ENCODE measurements at regions not wholly inside any gene's neighbourhood (a gene's known extent, or its start where the extent isn't known, plus 50 kb on each side); places are given as distances from the start of the nearest gene placed in this dataset.

GRCh38 chr21:28762357-28762735 lies 230.3 kb downstream of the LTN1 start:
- Histone ChIP-seq H3K4me3 (no peak overlapping the region), H3K27ac (peak overlapping the region in 1 of 4 donors; percentile 34), H3K36me3 (no peaks in the 10 kb centered on the region), H3K9me3 (no peaks in the 10 kb centered on the region), H3K27me3 (no peaks in the 10 kb centered on the region), H3K4me1 (peaks cover 0 to 5% (median 0%) of the 10 kb centered on the region in 3 donors)
- intact Hi-C loops (cut with DNase I), result no loop called here
- TF ChIP-seq, protein P1, sequence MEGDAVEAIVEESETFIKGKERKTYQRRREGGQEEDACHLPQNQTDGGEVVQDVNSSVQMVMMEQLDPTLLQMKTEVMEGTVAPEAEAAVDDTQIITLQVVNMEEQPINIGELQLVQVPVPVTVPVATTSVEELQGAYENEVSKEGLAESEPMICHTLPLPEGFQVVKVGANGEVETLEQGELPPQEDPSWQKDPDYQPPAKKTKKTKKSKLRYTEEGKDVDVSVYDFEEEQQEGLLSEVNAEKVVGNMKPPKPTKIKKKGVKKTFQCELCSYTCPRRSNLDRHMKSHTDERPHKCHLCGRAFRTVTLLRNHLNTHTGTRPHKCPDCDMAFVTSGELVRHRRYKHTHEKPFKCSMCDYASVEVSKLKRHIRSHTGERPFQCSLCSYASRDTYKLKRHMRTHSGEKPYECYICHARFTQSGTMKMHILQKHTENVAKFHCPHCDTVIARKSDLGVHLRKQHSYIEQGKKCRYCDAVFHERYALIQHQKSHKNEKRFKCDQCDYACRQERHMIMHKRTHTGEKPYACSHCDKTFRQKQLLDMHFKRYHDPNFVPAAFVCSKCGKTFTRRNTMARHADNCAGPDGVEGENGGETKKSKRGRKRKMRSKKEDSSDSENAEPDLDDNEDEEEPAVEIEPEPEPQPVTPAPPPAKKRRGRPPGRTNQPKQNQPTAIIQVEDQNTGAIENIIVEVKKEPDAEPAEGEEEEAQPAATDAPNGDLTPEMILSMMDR (IDR thresholded peaks at IDR 0.05), result no peak
- no peak for TF ChIP-seq POLR2A (IDR thresholded peaks at IDR 0.05)
- 41 to 100% methylated on average over 1 of the region's 1 CpG for whole genome bisulfite sequencing, 2 donors
- DNase-seq, result no peak

DNA sequence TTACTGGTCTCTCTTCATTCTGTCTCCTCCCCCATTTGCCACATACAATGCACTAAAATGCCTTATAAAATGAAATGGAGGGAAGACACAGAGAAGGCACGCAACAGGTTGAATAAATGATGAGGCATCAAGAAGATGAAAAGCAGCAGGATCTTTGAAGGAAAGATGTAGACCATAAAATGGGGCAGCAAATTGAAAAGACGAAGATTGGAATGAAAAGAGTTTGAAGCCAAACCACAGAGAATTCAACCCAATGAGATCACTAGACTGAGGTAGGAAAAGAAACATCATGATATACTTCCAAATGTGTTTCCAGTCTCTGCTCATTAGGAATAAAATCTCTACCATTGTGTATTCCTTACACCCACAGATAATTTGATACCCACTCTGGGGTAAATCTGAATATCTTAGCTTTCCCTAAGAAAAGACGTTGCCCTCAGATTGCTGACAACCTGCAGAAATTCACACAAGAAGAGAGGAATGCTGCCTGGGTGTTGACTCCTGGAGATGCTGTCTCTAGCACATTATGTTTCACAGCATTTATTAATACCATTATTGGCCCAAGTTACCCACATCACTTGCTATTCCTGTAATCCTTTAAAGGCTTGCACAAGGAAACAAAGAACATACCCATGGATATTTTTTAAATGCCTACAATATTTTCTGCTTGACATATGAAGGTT lies 230.9 kb downstream of the LTN1 start:
- Histone ChIP-seq H3K4me3 (no peak overlapping the region), H3K4me1 (peaks cover 0 to 5% (median 0%) of the 10 kb centered on the region in 3 donors), H3K27ac (peak overlapping the region in 1 of 4 donors; percentile 34), H3K36me3 (no peaks in the 10 kb centered on the region), H3K27me3 (no peaks in the 10 kb centered on the region), H3K9me3 (no peaks in the 10 kb centered on the region)
- intact Hi-C loops (cut with DNase I), result no loop called here
- TF ChIP-seq, protein P1 (IDR thresholded peaks at IDR 0.05), result no peak
- TF ChIP-seq POLR2A (IDR thresholded peaks at IDR 0.05), result no peak
- DNase-seq, result no peak
- 54 to 57% methylated on average over 3 of the region's 3 CpGs for WGBS, 2 donors

GRCh38 chr21:28758883-28759242 lies 233.8 kb downstream of the LTN1 start:
- no peaks in the 10 kb centered on the region for H3K9me3 ChIP-seq
- WGBS, 2 donors, result 47 to 88% methylated on average over 1 of the region's 1 CpG
- peaks cover 0 to 10% (median 0%) of the 10 kb centered on the region in 3 donors for H3K4me1 ChIP-seq
- no peaks in the 10 kb centered on the region for H3K27me3 ChIP-seq
- H3K36me3 ChIP-seq, result no peaks in the 10 kb centered on the region
- intact Hi-C loops (cut with DNase I), result no loop called here
- no peak overlapping the region for H3K27ac ChIP-seq
- H3K4me3 ChIP-seq, result no peak overlapping the region
- TF ChIP-seq, protein P1 (IDR thresholded peaks at IDR 0.05), result no peak
- no peak for TF ChIP-seq POLR2A (IDR thresholded peaks at IDR 0.05)
- no peak for DNase-seq

- intact Hi-C loops (cut with DNase I), result no loop called here
- H3K4me3 ChIP-seq, result no peak overlapping the region
- H3K27me3 ChIP-seq, result no peaks in the 10 kb centered on the region
- H3K27ac ChIP-seq, result peak overlapping the region in 1 of 4 donors; percentile 31
- WGBS, 2 donors, result 38 to 47% methylated on average over 7 of the region's 7 CpGs
- H3K9me3 ChIP-seq, result no peaks in the 10 kb centered on the region
- TF ChIP-seq, protein P1 (IDR thresholded peaks at IDR 0.05), result no peak
- TF ChIP-seq POLR2A (IDR thresholded peaks at IDR 0.05), result no peak
- no peaks in the 10 kb centered on the region for H3K36me3 ChIP-seq
- no peak for DNase-seq
- H3K4me1 ChIP-seq, result peaks cover 0 to 10% (median 0%) of the 10 kb centered on the region in 3 donors
These were observed 234.4 kb downstream of the LTN1 start for GRCh38 chr21:28758042-28758882.

DNA sequence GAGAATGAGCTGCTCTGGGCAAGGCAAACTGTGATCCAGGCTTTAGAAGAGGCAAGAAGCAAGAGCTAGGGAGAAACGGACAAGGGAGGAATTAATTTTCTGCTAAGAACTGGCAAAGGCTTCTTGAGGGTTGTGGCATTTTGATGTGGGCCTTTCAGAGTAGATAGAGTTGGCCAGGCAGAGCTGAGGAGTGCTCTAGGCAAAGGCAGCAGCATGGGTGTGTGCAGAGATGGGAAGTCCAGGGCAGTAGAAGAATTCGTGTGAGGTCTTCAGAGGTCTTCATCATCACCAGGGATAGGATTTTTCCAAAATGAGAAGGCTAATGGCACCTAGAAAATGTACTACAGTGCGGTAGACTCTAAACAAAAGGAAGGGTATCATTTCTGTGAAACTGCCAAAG lies 237.8 kb downstream of the LTN1 start:
- Histone ChIP-seq H3K4me1 (peaks cover 0 to 10% (median 0%) of the 10 kb centered on the region in 3 donors), H3K27me3 (no peaks in the 10 kb centered on the region), H3K36me3 (no peaks in the 10 kb centered on the region), H3K9me3 (no peaks in the 10 kb centered on the region), H3K27ac (peak overlapping the region in 3 of 4 donors; percentile 43 to 84 (median 72)), H3K4me3 (no peak overlapping the region)
- DNase-seq, result no peak
- TF ChIP-seq, protein P1 (IDR thresholded peaks at IDR 0.05), result no peak
- TF ChIP-seq POLR2A (IDR thresholded peaks at IDR 0.05), result no peak
- intact Hi-C loops (cut with DNase I), result no loop called here
- 66 to 68% methylated on average over 3 of the region's 3 CpGs for WGBS, 2 donors
